HG03066 (cell line): ENCODE measurements at regions not wholly inside any gene's neighbourhood (a gene's known extent, or its start where the extent isn't known, plus 50 kb on each side); places are given as distances from the start of the nearest gene placed in this dataset.
"Not testable (repeated sequence)": the region's sequence is repeated elsewhere in the genome, so short reads cannot be mapped to it uniquely, and the experiment has no call there.

Source experiments
- ATAC-seq: cut with Tn5 transposase; IDR thresholded peaks from one replicate; pipeline ENCODE4 v1.9.1; 2021; ENCODE audit warnings: low read depth; ENCODE audit not compliant: unreplicated experiment

DNA sequence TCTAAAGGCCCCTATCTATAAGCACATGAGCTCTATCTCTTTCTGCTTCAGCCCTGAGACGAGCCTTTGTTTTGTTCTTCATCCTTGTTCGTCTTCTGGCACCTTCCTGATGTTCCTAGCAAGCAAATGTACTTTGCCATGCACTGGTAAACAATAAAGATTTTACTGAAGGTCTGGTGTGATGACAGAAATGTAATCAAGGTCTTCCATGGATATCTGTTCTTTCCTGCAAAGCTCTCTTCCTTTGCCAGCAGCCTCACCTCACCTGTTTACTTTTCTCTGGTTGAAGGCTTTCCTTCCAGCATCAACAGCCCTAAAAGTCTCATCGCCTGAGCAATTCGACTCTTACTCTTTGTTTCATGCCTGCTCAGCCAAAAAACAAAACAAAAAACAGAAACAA is 330.3 kb downstream of the PCNX1 start:
- no peak for ATAC-seq

DNA sequence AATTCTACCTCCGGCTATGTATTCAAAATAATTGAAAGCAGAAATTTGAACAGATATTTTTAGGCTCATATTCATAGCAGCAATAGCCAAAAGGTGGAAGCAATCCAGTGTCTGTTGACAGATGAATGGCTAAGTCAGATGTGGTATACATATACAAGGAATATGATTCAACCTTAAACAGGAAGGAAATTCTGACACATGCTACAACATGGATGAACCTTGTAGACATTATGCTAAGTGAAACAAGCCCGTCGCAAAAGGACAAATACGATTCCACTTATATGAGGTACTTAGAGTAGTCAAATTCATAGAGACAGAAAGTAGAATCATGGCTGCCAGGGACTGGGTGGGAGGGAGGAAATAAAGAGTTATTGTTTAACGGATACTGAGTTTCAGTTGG is 331.6 kb downstream of the PCNX1 start:
- ATAC-seq = no peak

GRCh38 chr14:71240171-71240570 is 332.9 kb downstream of the PCNX1 start:
- ATAC-seq = no peak

- no peak for ATAC-seq
Observed at GRCh38 chr14:71240866-71241520, 333.7 kb downstream of the PCNX1 start.

DNA sequence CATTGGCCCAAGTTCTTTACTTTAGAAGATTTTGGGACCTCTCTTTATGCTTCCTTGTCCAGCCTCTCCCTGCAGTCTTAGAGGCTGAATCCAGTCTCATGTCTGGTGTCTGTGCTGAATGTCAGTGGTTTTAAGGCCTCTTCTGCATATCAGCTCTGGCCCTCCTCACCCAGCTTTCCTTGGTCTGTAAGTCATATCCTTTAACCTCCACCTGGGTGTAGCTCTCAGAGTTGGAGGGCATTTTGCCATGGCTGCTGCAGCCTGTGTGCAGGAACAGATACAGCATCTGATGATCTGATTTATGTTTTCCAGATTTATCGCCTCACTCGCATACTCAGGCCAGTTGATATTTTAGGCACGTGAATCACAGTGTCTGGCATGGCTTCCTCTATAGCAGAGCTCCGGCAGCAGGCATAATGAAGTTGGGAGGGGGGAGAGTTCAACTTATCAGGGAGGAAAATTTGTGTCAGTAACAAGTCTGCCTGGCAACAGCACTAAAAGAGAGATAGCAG is 335.0 kb downstream of the PCNX1 start:
- ATAC-seq = no peak

DNA sequence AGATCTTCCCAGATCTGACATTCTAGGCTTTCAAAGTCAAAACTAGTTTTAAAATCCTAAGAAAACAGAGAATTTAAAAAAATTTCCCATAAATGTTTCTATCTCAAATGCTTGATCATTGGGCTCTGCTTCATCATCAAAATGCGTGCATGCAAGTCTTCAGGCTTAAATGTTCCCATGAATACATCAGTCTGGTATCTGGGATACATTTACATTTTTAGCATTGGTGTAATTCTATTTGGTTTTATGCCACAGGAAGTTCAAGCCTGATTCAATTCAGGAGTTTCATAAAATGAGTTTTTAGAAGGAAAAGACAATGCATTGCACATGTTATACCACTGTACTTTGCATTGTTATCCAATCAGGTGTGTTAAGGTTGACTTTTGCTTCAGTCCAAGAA is 336.4 kb downstream of the PCNX1 start:
- no peak for ATAC-seq

- no peak for ATAC-seq
Observed at GRCh38 chr14:71244341-71244740, 337.1 kb downstream of the PCNX1 start.

DNA sequence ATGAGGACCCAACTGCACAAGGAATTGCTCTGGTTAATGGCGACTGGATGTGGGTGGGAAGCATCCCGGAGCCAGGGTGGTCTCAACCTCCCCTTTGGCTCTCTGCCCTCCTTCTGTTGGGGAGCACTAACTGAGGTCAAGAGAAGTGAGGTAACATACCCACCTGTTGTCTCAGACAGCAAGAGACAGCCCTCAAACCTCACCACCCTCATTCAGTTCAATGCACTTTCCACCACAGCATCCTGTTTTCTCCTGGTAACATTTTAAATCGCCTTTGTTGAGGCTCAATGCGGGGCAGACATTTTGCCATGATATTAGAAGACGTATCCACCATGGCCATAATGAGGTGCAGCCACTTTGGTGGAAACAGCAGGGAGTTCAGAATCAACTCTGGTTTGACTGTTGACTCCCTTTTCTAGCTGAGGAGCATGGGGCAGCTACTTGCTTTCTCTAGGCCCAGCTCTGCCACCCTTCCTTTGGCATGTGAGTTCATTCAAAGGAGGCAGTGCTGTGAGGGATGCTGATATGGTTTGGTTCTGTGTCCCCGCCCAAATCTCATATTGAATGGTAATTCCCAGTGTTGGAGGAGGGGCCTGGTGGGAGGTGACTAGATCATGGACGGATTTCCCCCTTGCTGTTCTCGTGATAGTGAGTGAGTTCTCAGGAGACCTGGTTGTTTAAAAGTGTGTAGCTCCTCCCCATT is 338.6 kb downstream of the PCNX1 start:
- no peak for ATAC-seq

DNA sequence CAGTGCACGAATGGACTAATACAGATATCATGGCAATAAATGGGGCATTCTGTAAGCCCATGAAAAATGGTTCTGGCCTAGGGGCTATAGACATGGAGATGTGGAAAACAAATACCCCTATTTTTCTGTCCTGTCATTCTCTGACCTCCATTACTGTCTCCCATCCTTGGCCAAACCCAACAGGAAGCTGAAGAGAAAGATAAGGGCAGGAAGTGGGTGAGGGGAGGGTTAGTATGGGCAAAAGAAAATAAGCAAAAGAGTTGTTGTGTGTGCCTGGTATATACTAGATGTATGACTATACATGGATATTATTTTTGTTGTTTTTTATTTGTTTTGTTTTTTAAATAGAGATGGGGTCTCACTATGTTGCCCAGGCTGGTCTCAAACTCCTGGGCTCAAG is 339.3 kb downstream of the PCNX1 start:
- no peak for ATAC-seq

GRCh38 chr14:71247106-71247505 is 339.8 kb downstream of the PCNX1 start:
- ATAC-seq = no peak

DNA sequence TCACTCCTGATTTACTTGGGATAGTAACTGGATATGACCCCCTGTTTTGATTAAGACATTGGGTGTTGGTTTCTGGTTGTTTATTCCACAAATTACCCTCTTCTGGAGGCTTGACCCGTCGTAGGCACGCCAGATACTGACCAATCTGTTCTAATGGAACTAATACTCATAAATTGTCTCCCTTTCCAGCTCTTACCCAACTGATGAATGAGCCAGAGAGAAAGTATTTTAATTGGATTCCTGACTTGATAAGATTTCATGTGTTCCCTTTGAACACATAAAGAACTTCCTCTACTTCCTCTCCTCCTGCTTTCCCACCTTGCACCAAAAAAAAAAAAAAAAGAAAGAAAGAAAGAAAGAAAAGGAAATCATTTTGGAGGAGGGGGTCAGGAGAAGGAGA is 340.9 kb downstream of the PCNX1 start:
- no peak for ATAC-seq

- no peak for ATAC-seq
Observed at GRCh38 chr14:71250347-71250746, 343.1 kb downstream of the PCNX1 start.

GRCh38 chr14:71250791-71251190 is 343.5 kb downstream of the PCNX1 start:
- ATAC-seq = no peak

DNA sequence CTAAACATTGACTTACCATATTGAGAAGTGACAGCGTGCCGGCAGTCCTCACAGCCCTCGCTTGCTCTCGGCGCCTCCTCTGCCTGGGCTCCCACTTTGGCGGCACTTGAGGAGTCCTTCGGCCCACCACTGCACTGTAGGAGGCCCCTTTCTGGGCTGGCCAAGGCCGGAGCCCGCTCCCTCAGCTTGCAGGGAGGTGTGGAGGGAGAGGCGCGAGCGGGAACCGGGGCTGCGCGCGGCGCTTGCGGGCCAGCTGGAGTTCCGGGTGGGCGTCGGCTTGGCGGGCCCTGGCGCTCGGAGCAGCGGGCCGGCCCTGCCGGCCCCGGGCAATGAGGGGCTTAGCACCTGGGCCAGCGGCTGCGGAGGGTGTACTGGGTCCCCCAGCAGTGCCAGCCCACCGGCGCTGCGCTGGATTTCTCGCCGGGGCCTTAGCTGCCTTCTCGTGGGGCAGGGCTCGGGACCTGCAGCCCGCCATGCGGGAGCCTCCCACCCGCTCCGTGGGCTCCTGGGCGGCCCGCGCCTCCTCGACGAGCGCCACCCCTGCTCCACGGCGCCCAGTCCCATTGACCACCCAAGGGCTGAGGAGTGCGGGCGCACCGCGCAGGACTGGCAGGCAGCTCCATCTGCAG is 346.9 kb downstream of the PCNX1 start:
- not testable (repeated sequence) for ATAC-seq

GRCh38 chr14:71261206-71261605 is 353.9 kb downstream of the PCNX1 start:
- no peak for ATAC-seq

- ATAC-seq = no peak
Observed at GRCh38 chr14:71262441-71262840, 355.2 kb downstream of the PCNX1 start.

GRCh38 chr14:71264260-71264659 is 357.0 kb downstream of the PCNX1 start:
- no peak for ATAC-seq

- no peak for ATAC-seq
Observed at GRCh38 chr14:71267007-71267513, 359.8 kb downstream of the PCNX1 start.

DNA sequence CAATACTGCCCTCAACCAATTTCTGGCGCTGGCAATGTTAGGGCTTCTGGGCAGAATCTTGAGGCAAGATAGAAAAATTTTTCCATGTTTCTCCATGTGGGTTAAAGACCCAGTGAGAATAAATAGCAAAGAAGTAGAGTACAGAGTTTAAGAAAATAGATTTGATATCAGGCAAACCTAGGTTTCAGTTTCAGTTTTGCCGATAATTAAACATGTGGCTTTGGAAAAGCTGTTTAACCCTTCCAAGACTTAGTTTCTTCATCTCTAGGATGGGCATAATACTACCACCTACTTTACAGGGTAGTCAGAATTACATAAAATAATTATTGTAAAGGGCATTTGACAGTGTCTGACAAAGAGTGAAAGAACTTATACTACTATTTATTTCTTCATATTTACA is 360.4 kb downstream of the PCNX1 start:
- ATAC-seq = no peak

DNA sequence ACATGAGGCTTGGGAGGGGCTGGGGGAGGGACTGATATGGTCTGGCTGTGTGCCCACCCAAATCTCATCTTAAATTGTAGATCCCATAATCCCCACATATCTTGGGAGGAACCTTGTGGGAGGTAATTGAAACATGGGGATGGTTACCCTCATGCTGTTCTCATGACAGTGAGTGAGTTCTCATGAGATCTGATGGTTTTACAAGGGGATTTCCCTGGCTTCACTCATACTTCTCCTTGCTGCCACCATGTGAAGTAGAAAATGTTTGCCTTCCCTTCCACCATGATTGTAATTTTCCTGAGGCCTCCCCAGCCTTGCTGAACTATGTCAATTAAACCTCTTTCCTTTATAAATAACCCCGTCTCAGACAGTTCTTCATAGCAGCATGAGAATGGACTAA is 362.9 kb downstream of the PCNX1 start:
- no peak for ATAC-seq

GRCh38 chr14:71271166-71271945 is 364.1 kb downstream of the PCNX1 start:
- ATAC-seq = no peak
